Posterior vena cava (tissue), 2 donors: ENCODE measurements at regions not wholly inside any gene's neighbourhood (a gene's known extent, or its start where the extent isn't known, plus 50 kb on each side); places are given as distances from the start of the nearest gene placed in this dataset.
A peak's percentile ranks its signal among the peaks of the same experiment; 100 is the strongest.

Experiments used
- DNase-seq: peaks from one replicate; pipeline ENCODE4 v3.0.0-alpha.2; 2020; ENCODE audit warnings: low spot score
- intact Hi-C, 2 donors: fragments of 100-400 bp; cut with DNase I; formaldehyde crosslinking; loops; one replicate each; pipeline versions ENCODE4 v1.14.1 to v1.14.2; 2022 to 2023
- donor health status: DM: yes; HTN: yes; CAD: no.
- donor health status: DM: yes; HTN: yes; CAD: no.

GRCh38 chr4:67141586-67141985 is 403.7 kb downstream of the CENPC start:
- intact Hi-C loops = no loop called here
- DNase-seq = no peak

DNA sequence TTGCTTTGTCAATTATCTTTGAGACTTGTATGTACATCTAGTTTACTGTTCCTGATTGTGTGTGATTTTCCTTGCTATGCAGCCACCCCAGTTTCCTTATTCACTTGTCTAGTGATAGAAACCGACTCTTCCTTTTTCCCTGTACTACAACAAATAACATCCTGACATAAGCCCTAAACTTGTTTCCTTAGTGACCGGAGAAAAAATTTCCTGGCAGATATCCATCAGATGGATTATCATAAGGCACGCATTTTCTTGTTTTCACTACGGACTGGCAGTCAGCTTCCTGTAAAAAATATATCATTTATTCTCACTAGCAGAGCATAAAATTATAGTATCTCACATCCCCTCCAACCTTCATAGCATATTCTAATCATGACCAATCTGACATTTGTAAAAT is 410.7 kb downstream of the CENPC start:
- no peak for DNase-seq
- intact Hi-C loops = no loop called here

- intact Hi-C loops = no loop called here
- no peak for DNase-seq
Measured at GRCh38 chr4:67133162-67133561, 412.1 kb downstream of the CENPC start.

- intact Hi-C loops = no loop called here
- DNase-seq = no peak
Measured at GRCh38 chr4:67131224-67131623, 414.1 kb downstream of the CENPC start.

- intact Hi-C loops = no loop called here
- no peak for DNase-seq
Measured at GRCh38 chr4:67130411-67130810, 414.9 kb downstream of the CENPC start.

DNA sequence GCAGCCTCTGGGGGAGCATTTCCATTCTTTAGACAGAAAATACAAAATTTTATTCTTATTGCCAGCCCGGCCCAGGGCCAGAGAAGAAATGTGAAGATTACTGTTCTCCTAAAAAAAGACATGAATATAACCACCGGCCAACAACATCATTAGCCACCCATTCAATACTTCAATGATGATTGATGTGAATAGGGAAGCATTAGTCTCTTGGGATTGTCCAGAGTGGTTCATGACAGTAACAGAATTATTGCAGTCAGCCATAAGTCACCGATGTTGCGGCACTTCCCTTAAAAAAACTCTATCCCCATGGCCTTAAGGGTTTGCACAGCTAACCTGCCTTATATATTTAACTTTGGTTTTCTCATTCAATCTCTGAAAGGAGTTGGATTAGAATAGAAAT is 418.7 kb downstream of the CENPC start:
- no peak for DNase-seq
- intact Hi-C loops = no loop called here

DNA sequence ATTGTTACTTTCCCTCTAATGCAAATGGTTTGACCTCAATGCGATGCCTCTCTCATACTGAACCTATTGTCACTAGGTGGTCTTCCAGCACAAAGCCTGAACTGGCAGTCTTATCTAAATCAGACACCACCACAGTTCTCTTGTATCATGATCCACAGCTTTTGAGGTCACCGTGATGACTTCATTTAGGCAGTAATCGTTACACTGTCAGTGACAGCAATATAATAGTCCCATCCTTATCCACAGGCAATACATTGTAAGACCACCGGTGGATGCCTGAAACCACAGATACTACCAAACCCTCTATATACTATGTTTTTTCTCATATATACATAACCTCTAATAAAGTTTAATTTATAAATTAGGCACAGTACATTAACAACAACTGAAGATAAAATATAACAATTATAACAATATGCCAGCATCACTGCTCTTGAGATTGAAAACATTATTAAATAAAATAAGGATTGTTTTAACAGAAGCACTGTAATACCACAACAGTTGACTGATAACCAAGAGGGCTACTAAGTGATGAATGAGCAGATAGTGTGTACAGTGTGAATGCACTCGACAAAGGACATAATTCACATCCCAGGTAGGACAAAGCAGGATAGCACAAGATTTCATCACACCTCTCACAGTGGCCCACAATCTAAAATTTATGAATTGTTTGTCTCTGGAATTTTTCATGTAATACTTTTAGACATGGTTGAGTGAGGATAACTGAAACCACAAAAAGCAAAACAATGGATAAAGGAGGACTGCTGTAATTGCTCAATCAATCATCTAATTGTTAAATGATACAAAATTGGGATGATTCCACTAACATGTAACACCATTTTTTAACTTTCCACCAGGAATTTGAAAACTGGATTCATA is 419.4 kb downstream of the CENPC start:
- intact Hi-C loops = no loop called here
- DNase-seq = no peak

GRCh38 chr4:67124716-67125115 is 420.6 kb downstream of the CENPC start:
- DNase-seq = no peak
- intact Hi-C loops = no loop called here

GRCh38 chr4:67122029-67122428 is 423.3 kb downstream of the CENPC start:
- no peak for DNase-seq
- intact Hi-C loops = no loop called here

- intact Hi-C loops = no loop called here
- DNase-seq = no peak
Measured at GRCh38 chr4:67120369-67120768, 424.9 kb downstream of the CENPC start.

GRCh38 chr4:67109276-67109675 is 436.0 kb downstream of the CENPC start:
- DNase-seq = no peak
- intact Hi-C loops = no loop called here

- DNase-seq = no peak
Measured at GRCh38 chr4:67106861-67107460, 438.3 kb downstream of the CENPC start.

DNA sequence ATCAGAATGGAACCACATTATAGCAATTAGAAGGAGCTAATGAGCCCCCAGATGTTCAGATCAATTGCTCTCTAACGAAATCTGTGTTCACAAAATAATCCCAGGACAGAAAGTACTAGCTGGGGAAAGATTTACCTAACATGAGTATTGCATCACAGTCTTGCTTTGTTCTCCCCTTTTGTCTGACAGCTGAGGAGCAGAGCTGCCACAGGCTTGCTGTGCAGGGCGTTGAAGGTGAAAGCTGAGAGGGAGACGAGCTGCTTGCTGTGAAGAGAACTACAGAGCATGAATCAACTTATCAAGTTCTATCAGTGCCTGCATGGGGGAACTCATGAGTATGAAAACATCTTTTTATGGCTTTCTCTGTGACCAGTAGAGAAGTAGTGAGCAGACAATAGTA is 441.2 kb downstream of the CENPC start:
- intact Hi-C loops = no loop called here
- no peak for DNase-seq

More at GRCh38 chr4:67106861-67107460, 438.3 kb downstream of the CENPC start:
- intact Hi-C loops = no loop called here

DNA sequence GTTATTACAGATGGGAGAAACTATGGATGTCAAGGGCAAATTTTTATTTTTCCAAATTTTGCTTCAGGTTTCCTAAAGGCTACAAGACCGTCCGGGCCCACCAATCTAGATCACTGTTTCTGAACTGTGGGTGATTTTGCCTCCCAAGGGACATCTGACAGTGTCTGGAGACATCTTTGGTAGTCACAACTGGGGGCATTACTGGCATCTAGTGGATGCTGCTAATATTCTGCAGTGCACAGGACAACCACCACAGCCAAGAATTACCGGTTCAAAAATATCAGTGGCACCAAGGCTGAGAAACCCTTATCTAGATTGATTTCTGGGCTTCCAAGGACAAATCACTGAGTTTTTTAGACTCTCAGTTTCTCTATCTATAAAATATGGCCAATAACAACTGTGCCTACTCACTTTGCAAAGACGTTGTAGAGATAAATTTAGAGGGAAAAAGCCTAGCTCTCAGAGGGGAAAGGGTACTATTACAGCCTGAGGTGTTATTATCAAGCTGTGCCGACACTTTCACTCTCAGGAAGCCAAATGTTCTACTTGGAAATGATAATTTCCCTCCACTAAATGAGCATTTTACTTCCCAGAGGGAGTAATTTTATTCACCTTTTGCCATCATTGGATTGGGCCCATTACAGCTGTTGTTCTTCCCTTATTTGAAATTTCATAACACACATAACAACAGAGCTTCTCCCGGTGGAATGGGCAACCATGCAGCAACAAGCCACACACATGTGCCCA is 442.1 kb downstream of the CENPC start:
- DNase-seq = peak; percentile 37

DNA sequence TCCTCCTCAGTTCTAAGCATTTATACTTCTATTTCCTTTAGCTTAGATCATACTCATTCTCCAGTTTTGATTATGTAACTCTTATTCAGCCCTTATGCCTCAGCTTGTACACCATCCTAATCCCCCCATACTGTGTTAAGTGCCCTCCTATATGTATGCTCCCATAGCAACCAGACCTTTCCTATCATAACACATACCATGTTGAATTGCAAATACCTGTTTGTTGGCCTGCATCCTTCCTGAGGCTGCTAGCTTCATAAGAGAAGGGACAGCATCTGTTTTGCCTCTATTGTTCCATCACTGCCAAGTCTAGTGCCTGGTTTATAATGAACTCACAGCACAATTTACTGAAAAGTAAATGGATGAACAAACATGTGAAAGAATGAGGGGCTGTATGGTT is 443.7 kb downstream of the CENPC start:
- DNase-seq = no peak
- intact Hi-C loops = no loop called here

More for the DNA sequence above, 442.1 kb downstream of the CENPC start:
- intact Hi-C loops = no loop called here

DNA sequence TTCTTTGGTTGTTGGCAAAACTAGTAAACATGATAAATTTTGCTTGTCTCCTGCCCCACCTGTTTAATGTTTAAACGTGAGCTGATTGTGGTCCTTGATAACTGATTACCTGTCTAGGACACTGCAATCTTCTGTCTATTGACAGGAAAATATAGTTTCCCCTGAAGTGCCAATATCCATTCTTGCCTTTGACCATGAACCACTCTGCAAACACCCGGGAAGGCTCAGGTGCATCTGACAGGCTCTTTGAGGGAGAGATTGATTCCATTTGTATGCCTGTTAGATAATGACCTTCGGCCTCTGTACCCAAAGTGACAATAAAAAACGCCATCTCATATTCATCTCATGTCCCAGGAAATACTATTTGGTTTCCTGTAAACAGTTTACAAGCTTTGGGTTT is 453.0 kb downstream of the CENPC start:
- no peak for DNase-seq
- intact Hi-C loops = no loop called here

DNA sequence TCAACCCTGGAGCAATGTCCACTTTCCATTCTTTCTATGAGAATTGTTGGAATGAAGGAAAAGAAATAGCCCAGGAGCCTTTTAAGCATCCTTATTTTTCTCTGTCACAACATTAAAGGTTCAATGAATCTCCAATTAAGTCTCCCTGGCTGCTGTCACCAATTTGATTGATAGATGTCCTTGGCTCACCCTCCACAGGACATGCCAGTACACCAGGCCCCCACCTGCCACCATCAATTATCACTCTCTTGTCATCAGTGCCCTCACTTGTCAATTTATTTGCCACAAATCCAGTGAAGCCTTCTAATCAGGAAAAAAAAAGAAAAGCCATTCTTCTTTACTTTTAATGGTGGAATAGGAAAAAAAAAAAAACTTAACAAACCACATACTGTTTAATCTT is 453.6 kb downstream of the CENPC start:
- intact Hi-C loops = no loop called here
- DNase-seq = no peak

GRCh38 chr4:67087897-67088296 is 457.4 kb downstream of the CENPC start:
- no peak for DNase-seq
- intact Hi-C loops = no loop called here

DNA sequence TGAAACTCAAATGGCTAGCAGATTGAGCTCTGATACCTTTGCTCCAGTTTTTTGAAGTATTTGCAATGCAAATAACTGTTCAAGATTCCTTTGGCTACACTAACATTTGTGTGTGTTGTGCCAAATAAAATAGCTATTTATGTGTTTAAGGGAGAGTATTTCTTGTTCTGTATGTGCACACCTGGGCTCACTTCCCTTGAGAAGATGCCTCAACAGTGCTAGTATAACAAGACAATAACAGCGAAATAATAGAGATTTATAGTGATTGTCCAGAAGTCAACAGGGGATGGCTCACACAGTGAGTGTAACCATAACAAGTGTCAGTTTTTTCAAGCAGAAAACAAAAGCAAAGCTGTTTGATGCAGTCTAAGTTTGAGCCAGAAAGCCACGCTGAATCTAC is 460.5 kb downstream of the CENPC start:
- no peak for DNase-seq
- intact Hi-C loops = no loop called here

DNA sequence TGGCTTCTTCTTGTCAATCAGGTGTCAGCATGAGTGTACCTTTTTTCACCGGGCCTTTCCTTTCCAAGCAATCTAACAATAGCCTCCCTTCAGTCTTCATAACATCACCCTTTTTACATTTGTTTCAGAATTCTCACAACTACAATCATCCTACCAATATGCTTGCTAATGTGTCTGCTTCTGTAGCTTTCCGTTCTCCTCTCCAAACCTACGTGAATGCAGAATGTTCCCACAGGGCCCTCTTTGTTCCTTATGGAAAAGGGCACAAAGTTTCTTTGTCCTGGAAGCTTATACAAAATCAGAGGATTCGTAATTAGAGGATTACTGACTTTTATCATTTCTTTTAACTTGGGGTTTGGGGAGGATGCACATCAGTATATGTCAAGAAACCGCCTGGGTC is 461.8 kb downstream of the CENPC start:
- DNase-seq = no peak
- intact Hi-C loops = no loop called here
